HCT116 (cell line): ENCODE measurements at regions not wholly inside any gene's neighbourhood (a gene's known extent, or its start where the extent isn't known, plus 50 kb on each side); places are given as distances from the start of the nearest gene placed in this dataset.

Experiments
- ATAC-seq: fragments of 200-7000 bp; cut with Tn5 transposase; 2 replicates; pipeline ENCODE4 v1.9.1; 2020; ENCODE audit warnings: mild to moderate bottlenecking, moderate library complexity
- BruUV-seq: library from RNA; stranded (reverse); fragments of 400-500 nt; replicated peaks from 2 replicates; lab custom pipeline; 2021; lab: Mats Ljungman, UMichigan
- CTCF ChIA-PET: fragments of 300-600 bp; sonication (Branson Sonifier 250); formaldehyde crosslinking; loops from one replicate; lab custom pipeline; 2021; ENCODE audit warnings: antibody characterized with exemption; lab: Charles Lee
- POLR2A ChIA-PET: fragments of 300-600, 350-600 bp; sonication (Branson Sonifier 250); formaldehyde crosslinking; loops from one replicate; lab custom pipeline; 2021; ENCODE audit warnings: antibody characterized with exemption; lab: Charles Lee
- RAD21 ChIA-PET, 2 experiments: fragments of 300-600 bp; sonication (Branson Sonifier 250); formaldehyde crosslinking; loops; one replicate each; lab custom pipeline; 2023; ENCODE audit warnings: low total read pairs in 2 of 2; ENCODE audit not compliant: uncharacterized antibody in 2 of 2, unreplicated experiment in 2 of 2, low non-redundant PET in 1 of 2; lab: Charles Lee
- DNase-seq: peaks from one replicate; pipeline ENCODE4 v3.0.0-alpha.2; 2010; ENCODE audit warnings: low read depth, low spot score
- H2AFZ ChIP-seq: fragments of 200-600 bp; shearing (Covaris generic), sonication (generic); 2 replicates; pipeline ENCODE4 v1.6.1; 2017; ENCODE audit warnings: low read depth, mixed run types, mixed read lengths, antibody characterized with exemption, low read length; ENCODE audit not compliant: poor library complexity, severe bottlenecking
- H3K27ac ChIP-seq: 2 replicates; pipeline ENCODE4 v1.5.1; 2012; ENCODE audit warnings: low read depth, low read length
- H3K27me3 ChIP-seq: fragments of 200-600 bp; sonication (generic); 2 replicates; pipeline ENCODE4 v1.6.1; 2016; ENCODE audit warnings: mixed run types, low read length, mixed read lengths; ENCODE audit not compliant: insufficient read depth
- H3K36me3 ChIP-seq, 2 experiments: fragments of 200-500 bp in 1 of 2; fragments of 200-600 bp in 1 of 2; sonication (Bioruptor generic) in 1 of 2; sonication (generic) in 1 of 2; 2 replicates each; pipeline versions ENCODE4 v1.5.1 to v1.6.1; 2014 to 2016; ENCODE audit warnings: low read length in 2 of 2, inconsistent platforms in 1 of 2, mixed read lengths in 1 of 2, mixed run types in 1 of 2; ENCODE audit not compliant: insufficient read depth in 2 of 2, control insufficient read depth in 1 of 2
- H3K4me1 ChIP-seq, 2 experiments: fragments of 200-600 bp in 1 of 2; sonication (generic) in 1 of 2; 2 replicates each; pipeline versions ENCODE4 v1.5.1 to v1.6.1; 2012 to 2017; ENCODE audit warnings: low read length in 2 of 2, inconsistent platforms in 1 of 2, mild to moderate bottlenecking in 1 of 2, mixed read lengths in 1 of 2, mixed run types in 1 of 2, moderate library complexity in 1 of 2; ENCODE audit not compliant: insufficient read depth in 2 of 2, control insufficient read depth in 1 of 2
- H3K4me2 ChIP-seq: fragments of 200-600 bp; sonication (generic); 2 replicates; pipeline ENCODE4 v1.6.1; 2017; ENCODE audit warnings: mixed run types, low read length, mixed read lengths
- H3K4me3 ChIP-seq, 2 experiments: fragments of 200-600 bp in 1 of 2; sonication (generic) in 1 of 2; replicated peaks in 1 of 2; 2 replicates each; pipeline ENCODE4 v1.5.1; 2011 to 2016; ENCODE audit warnings: low read length in 2 of 2, control low read depth in 1 of 2, low read depth in 1 of 2, mild to moderate bottlenecking in 1 of 2, mixed read lengths in 1 of 2, mixed run types in 1 of 2
- H3K79me2 ChIP-seq: fragments of 200-600 bp; sonication (generic); 2 replicates; pipeline ENCODE4 v1.6.1; 2017; ENCODE audit warnings: mild to moderate bottlenecking, mixed run types, low read length, moderate library complexity, mixed read lengths; ENCODE audit not compliant: insufficient read depth
- H3K9ac ChIP-seq: fragments of 200-600 bp; sonication (generic); 2 replicates; pipeline ENCODE4 v1.6.1; 2016; ENCODE audit warnings: low read length, mixed read lengths
- H3K9me2 ChIP-seq: fragments of 200-600 bp; sonication (generic), shearing (Covaris generic); 2 replicates; pipeline ENCODE4 v1.6.1; 2017; ENCODE audit warnings: mixed run types, mild to moderate bottlenecking, moderate library complexity; ENCODE audit not compliant: insufficient read depth
- H3K9me3 ChIP-seq, 2 experiments: fragments of 200-500 bp in 1 of 2; fragments of 200-600 bp in 1 of 2; sonication (Bioruptor generic) in 1 of 2; sonication (generic) in 1 of 2; 2 replicates each; pipeline ENCODE4 v1.6.1; 2014 to 2017; ENCODE audit warnings: low read length in 2 of 2, mixed read lengths in 2 of 2, inconsistent platforms in 1 of 2, low read depth in 1 of 2, mild to moderate bottlenecking in 1 of 2, mixed run types in 1 of 2, moderate library complexity in 1 of 2; ENCODE audit not compliant: control insufficient read depth in 1 of 2, insufficient read depth in 1 of 2
- H4K20me1 ChIP-seq: fragments of 200-600 bp; sonication (generic), shearing (Covaris generic); 2 replicates; pipeline ENCODE4 v1.6.1; 2017; ENCODE audit warnings: mixed run types, mild to moderate bottlenecking, moderate library complexity; ENCODE audit not compliant: insufficient read depth
- CBX3 ChIP-seq: IDR thresholded peaks from 2 replicates; pipeline ENCODE4 v1.6.1; 2012; ENCODE audit warnings: low read depth
- CEBPB ChIP-seq: IDR thresholded peaks from 2 replicates; pipeline ENCODE4 v1.6.1; 2012; ENCODE audit warnings: low read depth
- EGR1 ChIP-seq: IDR thresholded peaks from 2 replicates; pipeline ENCODE4 v1.6.1; 2012; ENCODE audit warnings: low read depth
- ELF1 ChIP-seq: IDR thresholded peaks from 2 replicates; pipeline ENCODE4 v1.6.1; 2012; ENCODE audit warnings: low read depth, borderline replicate concordance
- EZH2phosphoT487 ChIP-seq: fragments of 200-600 bp; IDR thresholded peaks from 2 replicates; pipeline ENCODE4 v1.6.1; 2018; ENCODE audit warnings: antibody characterized with exemption, borderline replicate concordance
- FOSL1 ChIP-seq: IDR thresholded peaks from 2 replicates; pipeline ENCODE4 v1.6.1; 2012; ENCODE audit warnings: low read depth
- POLR2A ChIP-seq: IDR thresholded peaks from 2 replicates; pipeline ENCODE4 v1.7.0; 2011; ENCODE audit warnings: borderline replicate concordance; ENCODE audit not compliant: insufficient read depth, insufficient read length; ENCODE audit errors: extremely low read depth
- POLR2AphosphoS5 ChIP-seq: IDR thresholded peaks from 2 replicates; pipeline ENCODE4 v1.6.1; 2011; ENCODE audit warnings: mild to moderate bottlenecking, low read depth, low read length, moderate library complexity
- RAD21 ChIP-seq: IDR thresholded peaks from 2 replicates; pipeline ENCODE4 v1.6.1; 2012; ENCODE audit warnings: low read depth, mild to moderate bottlenecking
- SRF ChIP-seq: IDR thresholded peaks from 2 replicates; pipeline ENCODE4 v1.6.1; 2012; ENCODE audit warnings: low read depth
- YY1 ChIP-seq: IDR thresholded peaks from 2 replicates; pipeline ENCODE4 v1.6.1; 2011; ENCODE audit warnings: low read length, low read depth, moderate library complexity, mild to moderate bottlenecking; ENCODE audit not compliant: insufficient replicate concordance; ENCODE audit errors: extremely low read depth
- ZNF274 ChIP-seq: fragments of 200-500 bp; sonication (Bioruptor generic); IDR thresholded peaks from 2 replicates; pipeline ENCODE4 v1.6.1; 2014; ENCODE audit warnings: mild to moderate bottlenecking, low read depth, low read length, inconsistent platforms
- intact Hi-C: fragments of 100-400 bp; cut with micrococcal nuclease; formaldehyde crosslinking; loops from 2 replicates; pipeline ENCODE4 v1.10.0; 2022
- TF ChIP-seq, protein P1 (sequence below), 3 experiments: fragments of 200-600 bp in 1 of 3; sonication (generic) in 1 of 3; IDR thresholded peaks in 2 of 3; conservative IDR thresholded peaks in 1 of 3; 2 replicates each; pipeline ENCODE4 v1.5.1; 2012 to 2017; ENCODE audit warnings: low read depth in 2 of 3, low read length in 2 of 3, antibody characterized with exemption in 1 of 3, borderline replicate concordance in 1 of 3, control low read depth in 1 of 3, mild to moderate bottlenecking in 1 of 3, mixed read lengths in 1 of 3, mixed run types in 1 of 3, moderate library complexity in 1 of 3; ENCODE audit not compliant: insufficient read depth in 1 of 3
- TF ChIP-seq, protein P2 (sequence below): IDR thresholded peaks from 2 replicates; pipeline ENCODE4 v1.6.1; 2012; ENCODE audit warnings: low read depth

DNA sequence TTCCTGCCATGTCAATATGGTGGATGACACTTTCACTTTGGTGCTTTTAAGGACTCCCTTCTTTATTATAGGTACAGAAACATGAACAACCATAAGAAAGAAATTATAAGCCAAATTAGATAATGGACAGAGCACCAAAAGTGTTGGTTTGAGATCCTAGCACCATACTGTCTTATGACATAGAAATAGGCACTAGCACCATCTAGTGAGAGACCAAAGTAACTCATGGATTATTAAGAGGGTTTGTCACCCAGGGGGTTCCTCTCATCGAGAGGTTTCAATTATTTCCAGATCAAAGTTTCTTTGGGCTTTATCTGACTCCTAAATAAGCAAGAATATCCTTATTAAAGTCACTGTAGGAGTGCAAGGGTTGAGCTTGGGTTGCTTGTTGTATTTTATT is 153.0 kb upstream of the DIO2 start:
- Histone ChIP-seq H3K36me3 (no peaks in the 10 kb centered on the region), H3K9ac (no peak overlapping the region), H3K27ac (no peak overlapping the region), H4K20me1 (no peaks in the 10 kb centered on the region), H3K9me3 (no peaks in the 10 kb centered on the region), H3K27me3 (no peaks in the 10 kb centered on the region), H3K79me2 (no peaks in the 10 kb centered on the region), H3K4me1 (no peaks in the 10 kb centered on the region), H3K4me3 (no peak overlapping the region), H3K9me2 (no peaks in the 10 kb centered on the region), H3K4me2 (no peak overlapping the region), H2AFZ (no peak overlapping the region)
- ChIA-PET CTCF (no interaction called here), RAD21 (no interaction called here), POLR2A (no interaction called here)
- no TSS peak for BruUV-seq
- TF ChIP-seq RAD21 (peak; percentile 36; the same call in 1 of the 2 replicates), CBX3 (no peak), ELF1 (no peak), CEBPB (no peak)
- TF ChIP-seq, protein P1, sequence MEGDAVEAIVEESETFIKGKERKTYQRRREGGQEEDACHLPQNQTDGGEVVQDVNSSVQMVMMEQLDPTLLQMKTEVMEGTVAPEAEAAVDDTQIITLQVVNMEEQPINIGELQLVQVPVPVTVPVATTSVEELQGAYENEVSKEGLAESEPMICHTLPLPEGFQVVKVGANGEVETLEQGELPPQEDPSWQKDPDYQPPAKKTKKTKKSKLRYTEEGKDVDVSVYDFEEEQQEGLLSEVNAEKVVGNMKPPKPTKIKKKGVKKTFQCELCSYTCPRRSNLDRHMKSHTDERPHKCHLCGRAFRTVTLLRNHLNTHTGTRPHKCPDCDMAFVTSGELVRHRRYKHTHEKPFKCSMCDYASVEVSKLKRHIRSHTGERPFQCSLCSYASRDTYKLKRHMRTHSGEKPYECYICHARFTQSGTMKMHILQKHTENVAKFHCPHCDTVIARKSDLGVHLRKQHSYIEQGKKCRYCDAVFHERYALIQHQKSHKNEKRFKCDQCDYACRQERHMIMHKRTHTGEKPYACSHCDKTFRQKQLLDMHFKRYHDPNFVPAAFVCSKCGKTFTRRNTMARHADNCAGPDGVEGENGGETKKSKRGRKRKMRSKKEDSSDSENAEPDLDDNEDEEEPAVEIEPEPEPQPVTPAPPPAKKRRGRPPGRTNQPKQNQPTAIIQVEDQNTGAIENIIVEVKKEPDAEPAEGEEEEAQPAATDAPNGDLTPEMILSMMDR (IDR thresholded peaks at IDR 0.05 in 2 of 3, conservative IDR thresholded peaks at IDR 0.05 in 1 of 3; ENCODE audit: borderline replicate concordance in 1 of 3, insufficient read depth in 1 of 3, low read depth in 2 of 3, low read length in 2 of 3) = peak; percentile 14 to 50 (median 28); a peak in 3 of 6 replicates
- DNase-seq (no peak), ATAC-seq (peak; percentile 67)
- intact Hi-C loops = loop anchor here (10.0 kb wide), 1 partner anchor 149 kb away; the partner anchor contains the start of gene DIO2

DNA sequence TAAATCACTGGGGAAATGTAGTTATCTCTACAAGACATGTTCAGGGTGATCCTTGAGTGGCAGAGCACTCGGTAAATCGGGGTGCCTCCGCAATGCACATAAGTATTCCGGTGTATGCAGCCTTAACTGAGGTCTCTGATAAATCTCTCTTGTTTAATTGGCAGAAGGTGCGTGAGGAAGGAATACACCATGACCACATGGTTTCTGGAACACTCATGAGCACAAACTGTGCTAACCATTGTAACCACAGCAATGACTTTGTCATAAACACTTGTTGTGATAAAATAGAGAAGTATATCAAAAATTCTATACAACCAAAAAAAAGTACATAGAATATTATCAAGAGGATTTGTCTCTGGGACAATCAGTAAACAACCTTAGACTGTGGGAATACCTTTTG is 146.8 kb upstream of the DIO2 start:
- intact Hi-C loops = loop anchor here (10.0 kb wide), 1 partner anchor 303 kb away; no protein-coding TSS in a partner anchor
- H3K36me3 ChIP-seq = no peaks in the 10 kb centered on the region
- no peaks in the 10 kb centered on the region for H4K20me1 ChIP-seq
- H2AFZ ChIP-seq = no peak overlapping the region
- ATAC-seq (no peak), DNase-seq (no peak)
- H3K9me2 ChIP-seq = no peaks in the 10 kb centered on the region
- no peak overlapping the region for H3K4me2 ChIP-seq
- H3K27me3 ChIP-seq = no peaks in the 10 kb centered on the region
- no peak overlapping the region for H3K4me3 ChIP-seq
- H3K79me2 ChIP-seq = no peaks in the 10 kb centered on the region
- RAD21 ChIA-PET = no interaction called here
- no peak overlapping the region for H3K9ac ChIP-seq
- H3K9me3 ChIP-seq = no peaks in the 10 kb centered on the region
- no peak overlapping the region for H3K27ac ChIP-seq
- CTCF ChIA-PET = no interaction called here
- no TSS peak for BruUV-seq
- H3K4me1 ChIP-seq = no peaks in the 10 kb centered on the region
- POLR2A ChIA-PET = no interaction called here
- no peak for TF ChIP-seq YY1
- TF ChIP-seq RAD21 = no peak
- TF ChIP-seq SRF = no peak
- no peak for TF ChIP-seq POLR2A
- no peak for TF ChIP-seq EGR1
- no peak for TF ChIP-seq ZNF274
- TF ChIP-seq FOSL1 = no peak
- TF ChIP-seq EZH2phosphoT487 = no peak
- TF ChIP-seq, protein P2, sequence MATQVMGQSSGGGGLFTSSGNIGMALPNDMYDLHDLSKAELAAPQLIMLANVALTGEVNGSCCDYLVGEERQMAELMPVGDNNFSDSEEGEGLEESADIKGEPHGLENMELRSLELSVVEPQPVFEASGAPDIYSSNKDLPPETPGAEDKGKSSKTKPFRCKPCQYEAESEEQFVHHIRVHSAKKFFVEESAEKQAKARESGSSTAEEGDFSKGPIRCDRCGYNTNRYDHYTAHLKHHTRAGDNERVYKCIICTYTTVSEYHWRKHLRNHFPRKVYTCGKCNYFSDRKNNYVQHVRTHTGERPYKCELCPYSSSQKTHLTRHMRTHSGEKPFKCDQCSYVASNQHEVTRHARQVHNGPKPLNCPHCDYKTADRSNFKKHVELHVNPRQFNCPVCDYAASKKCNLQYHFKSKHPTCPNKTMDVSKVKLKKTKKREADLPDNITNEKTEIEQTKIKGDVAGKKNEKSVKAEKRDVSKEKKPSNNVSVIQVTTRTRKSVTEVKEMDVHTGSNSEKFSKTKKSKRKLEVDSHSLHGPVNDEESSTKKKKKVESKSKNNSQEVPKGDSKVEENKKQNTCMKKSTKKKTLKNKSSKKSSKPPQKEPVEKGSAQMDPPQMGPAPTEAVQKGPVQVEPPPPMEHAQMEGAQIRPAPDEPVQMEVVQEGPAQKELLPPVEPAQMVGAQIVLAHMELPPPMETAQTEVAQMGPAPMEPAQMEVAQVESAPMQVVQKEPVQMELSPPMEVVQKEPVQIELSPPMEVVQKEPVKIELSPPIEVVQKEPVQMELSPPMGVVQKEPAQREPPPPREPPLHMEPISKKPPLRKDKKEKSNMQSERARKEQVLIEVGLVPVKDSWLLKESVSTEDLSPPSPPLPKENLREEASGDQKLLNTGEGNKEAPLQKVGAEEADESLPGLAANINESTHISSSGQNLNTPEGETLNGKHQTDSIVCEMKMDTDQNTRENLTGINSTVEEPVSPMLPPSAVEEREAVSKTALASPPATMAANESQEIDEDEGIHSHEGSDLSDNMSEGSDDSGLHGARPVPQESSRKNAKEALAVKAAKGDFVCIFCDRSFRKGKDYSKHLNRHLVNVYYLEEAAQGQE = no peak
- no peak for TF ChIP-seq POLR2AphosphoS5
